MM.1S (cell line): ENCODE measurements at regions not wholly inside any gene's neighbourhood (a gene's known extent, or its start where the extent isn't known, plus 50 kb on each side); places are given as distances from the start of the nearest gene placed in this dataset.

Experiments
- DNase-seq: peaks from one replicate; pipeline ENCODE4 v3.0.0-alpha.2; 2015
- H2AFZ ChIP-seq: fragments of 300-600 bp; sonication (generic); 2 replicates; pipeline ENCODE4 v1.6.0; 2016; ENCODE audit warnings: antibody characterized with exemption, low read length
- H3F3A ChIP-seq: fragments of 300-600 bp; sonication (generic); 2 replicates; pipeline ENCODE4 v1.6.1; 2016; ENCODE audit warnings: mild to moderate bottlenecking, antibody characterized with exemption, low read length, moderate library complexity, mixed read lengths; ENCODE audit not compliant: insufficient read depth
- H3K27ac ChIP-seq: fragments of 300-600 bp; sonication (generic); 2 replicates; pipeline ENCODE4 v1.5.1; 2016; ENCODE audit warnings: mild to moderate bottlenecking, low read length
- H3K27me3 ChIP-seq: fragments of 300-600 bp; sonication (generic); replicated peaks from 2 replicates; pipeline ENCODE4 v1.6.0; 2016; ENCODE audit warnings: low read length; ENCODE audit not compliant: insufficient read depth
- H3K36me3 ChIP-seq: fragments of 300-600 bp; sonication (generic); replicated peaks from 2 replicates; pipeline ENCODE4 v1.6.1; 2016; ENCODE audit warnings: mild to moderate bottlenecking, low read length, mixed read lengths; ENCODE audit not compliant: insufficient read depth
- H3K4me1 ChIP-seq: fragments of 300-600 bp; sonication (generic); 2 replicates; pipeline ENCODE4 v1.6.1; 2016; ENCODE audit warnings: low read length, mixed read lengths
- H3K4me2 ChIP-seq: fragments of 300-600 bp; sonication (generic); 2 replicates; pipeline ENCODE4 v1.6.0; 2016; ENCODE audit warnings: low read depth, low read length
- H3K4me3 ChIP-seq: fragments of 300-600 bp; sonication (generic); 2 replicates; pipeline ENCODE4 v1.5.1; 2016; ENCODE audit warnings: low read length, mixed read lengths
- H3K79me2 ChIP-seq: fragments of 300-600 bp; sonication (generic); 2 replicates; pipeline ENCODE4 v1.6.1; 2016; ENCODE audit warnings: mixed run types, low read length, mixed read lengths
- H3K9ac ChIP-seq: fragments of 300-600 bp; sonication (generic); 2 replicates; pipeline ENCODE4 v1.6.1; 2016; ENCODE audit warnings: low read length, mixed read lengths
- H3K9me2 ChIP-seq: fragments of 300-600 bp; sonication (generic); replicated peaks from 2 replicates; pipeline ENCODE4 v1.6.1; 2016; ENCODE audit warnings: mild to moderate bottlenecking, low read length, mixed read lengths; ENCODE audit not compliant: insufficient read depth
- H3K9me3 ChIP-seq: fragments of 300-600 bp; sonication (generic); replicated peaks from 2 replicates; pipeline ENCODE4 v1.6.1; 2016; ENCODE audit warnings: mild to moderate bottlenecking, low read length, mixed read lengths; ENCODE audit not compliant: insufficient read depth
- H4K20me1 ChIP-seq: fragments of 300-600 bp; sonication (generic); 2 replicates; pipeline ENCODE4 v1.6.1; 2016; ENCODE audit warnings: mild to moderate bottlenecking, low read length, moderate library complexity, mixed read lengths; ENCODE audit not compliant: insufficient read depth
- CTCF ChIP-seq: fragments of 300-600 bp; sonication (generic); IDR thresholded peaks from 2 replicates; pipeline ENCODE4 v1.5.1; 2016; ENCODE audit warnings: antibody characterized with exemption, low read length, mixed read lengths
- EZH2 ChIP-seq: fragments of 300-600 bp; sonication (generic); optimal IDR thresholded peaks from 2 replicates; pipeline ENCODE3; 2017; ENCODE audit warnings: low read depth, mild to moderate bottlenecking, antibody characterized with exemption, low read length, mixed read lengths
- EZH2phosphoT487 ChIP-seq: fragments of 300-600 bp; sonication (generic); IDR thresholded peaks from 2 replicates; pipeline ENCODE4 v1.6.1; 2018; ENCODE audit warnings: antibody characterized with exemption, low read length

- no peaks in the 10 kb centered on the region for H3K9me2 ChIP-seq
- TF ChIP-seq EZH2 (no peak), CTCF (no peak), EZH2phosphoT487 (no peak)
These were observed 87.0 kb upstream of the THY1 start for GRCh38 chr11:119509969-119510401.

GRCh38 chr11:119509282-119509841, 86.4 kb upstream of the THY1 start:
- Histone ChIP-seq H3K4me2 (no peak overlapping the region), H3K9ac (no peak overlapping the region)

More at GRCh38 chr11:119509969-119510401, 87.0 kb upstream of the THY1 start:
- no peak overlapping the region for H3K4me2 ChIP-seq
- H3K79me2 ChIP-seq: no peaks in the 10 kb centered on the region
- H4K20me1 ChIP-seq: no peaks in the 10 kb centered on the region
- H3K9me3 ChIP-seq: no peaks in the 10 kb centered on the region
- H3K4me3 ChIP-seq: no peak overlapping the region
- no peaks in the 10 kb centered on the region for H3F3A ChIP-seq
- H3K4me1 ChIP-seq: no peaks in the 10 kb centered on the region
- H3K36me3 ChIP-seq: no peaks in the 10 kb centered on the region
- H3K9ac ChIP-seq: no peak overlapping the region
- no peak overlapping the region for H3K27ac ChIP-seq
- DNase-seq: peak; percentile 18
- H3K27me3 ChIP-seq: peaks cover 39% of the 10 kb centered on the region
- H2AFZ ChIP-seq: no peak overlapping the region

GRCh38 chr11:119506436-119506835, 83.5 kb upstream of the THY1 start:
- no peak for TF ChIP-seq EZH2
- no peak for TF ChIP-seq CTCF
- no peak for TF ChIP-seq EZH2phosphoT487
- H3K4me3 ChIP-seq: no peak overlapping the region
- H3K27me3 ChIP-seq: peaks cover 8% of the 10 kb centered on the region
- H4K20me1 ChIP-seq: no peaks in the 10 kb centered on the region
- no peaks in the 10 kb centered on the region for H3K4me1 ChIP-seq
- no peaks in the 10 kb centered on the region for H3F3A ChIP-seq
- no peak overlapping the region for H3K27ac ChIP-seq
- no peaks in the 10 kb centered on the region for H3K79me2 ChIP-seq
- no peaks in the 10 kb centered on the region; the same call in 1 of the 2 replicates for H3K9me3 ChIP-seq
- H3K9ac ChIP-seq: no peak overlapping the region
- H2AFZ ChIP-seq: no peak overlapping the region
- H3K36me3 ChIP-seq: no peaks in the 10 kb centered on the region
- DNase-seq: no peak
- H3K9me2 ChIP-seq: no peaks in the 10 kb centered on the region
- H3K4me2 ChIP-seq: no peak overlapping the region

More at GRCh38 chr11:119509282-119509841, 86.4 kb upstream of the THY1 start:
- no peaks in the 10 kb centered on the region for H3K9me2 ChIP-seq
- no peaks in the 10 kb centered on the region for H3F3A ChIP-seq
- no peaks in the 10 kb centered on the region for H3K36me3 ChIP-seq
- H3K27me3 ChIP-seq: peaks cover 32% of the 10 kb centered on the region
- TF ChIP-seq EZH2 (no peak), EZH2phosphoT487 (no peak), CTCF (no peak)
- no peaks in the 10 kb centered on the region for H3K9me3 ChIP-seq
- no peak overlapping the region for H3K27ac ChIP-seq
- no peaks in the 10 kb centered on the region for H4K20me1 ChIP-seq
- no peak overlapping the region for H3K4me3 ChIP-seq
- no peak overlapping the region for H2AFZ ChIP-seq
- no peaks in the 10 kb centered on the region for H3K4me1 ChIP-seq
- no peak for DNase-seq
- no peaks in the 10 kb centered on the region for H3K79me2 ChIP-seq
